ENCODE measurements at regions not wholly inside any gene's neighbourhood (a gene's known extent, or its start where the extent isn't known, plus 50 kb on each side); places are given as distances from the start of the nearest gene placed in this dataset.

- TF ChIP-seq CTCF (IDR thresholded peaks at IDR 0.05; ENCODE audit: low read length) (no peak), EZH2 (IDR thresholded peaks at IDR 0.05; ENCODE audit: borderline replicate concordance, low read length) (no peak)
These were observed 92.3 kb downstream of the HS3ST1 start for GRCh38 chr4:11336435-11336834.

Measured in OCI-LY1 (cell line).